ENCODE measurements at regions not wholly inside any gene's neighbourhood (a gene's known extent, or its start where the extent isn't known, plus 50 kb on each side); places are given as distances from the start of the nearest gene placed in this dataset.

DNA sequence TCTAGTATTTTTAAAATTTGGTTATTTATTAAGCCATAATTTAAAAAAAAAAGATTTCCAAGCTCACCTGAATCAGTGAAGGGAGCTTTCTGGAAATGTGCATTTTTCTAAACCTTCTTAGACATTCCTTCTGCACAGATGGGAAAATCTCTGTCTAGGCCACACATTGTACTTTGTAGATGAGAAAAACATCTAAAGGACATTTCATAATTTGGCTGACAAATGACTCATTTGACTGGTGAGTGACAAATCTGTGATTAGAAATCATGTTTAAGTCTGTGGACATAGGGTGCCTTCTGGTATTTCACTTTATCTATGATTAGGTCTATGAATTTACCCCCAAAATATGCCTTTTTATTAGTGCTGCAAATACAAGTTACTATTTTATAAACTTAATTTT is 1044.9 kb upstream of the FLRT2 start:
- TF ChIP-seq, protein P1, sequence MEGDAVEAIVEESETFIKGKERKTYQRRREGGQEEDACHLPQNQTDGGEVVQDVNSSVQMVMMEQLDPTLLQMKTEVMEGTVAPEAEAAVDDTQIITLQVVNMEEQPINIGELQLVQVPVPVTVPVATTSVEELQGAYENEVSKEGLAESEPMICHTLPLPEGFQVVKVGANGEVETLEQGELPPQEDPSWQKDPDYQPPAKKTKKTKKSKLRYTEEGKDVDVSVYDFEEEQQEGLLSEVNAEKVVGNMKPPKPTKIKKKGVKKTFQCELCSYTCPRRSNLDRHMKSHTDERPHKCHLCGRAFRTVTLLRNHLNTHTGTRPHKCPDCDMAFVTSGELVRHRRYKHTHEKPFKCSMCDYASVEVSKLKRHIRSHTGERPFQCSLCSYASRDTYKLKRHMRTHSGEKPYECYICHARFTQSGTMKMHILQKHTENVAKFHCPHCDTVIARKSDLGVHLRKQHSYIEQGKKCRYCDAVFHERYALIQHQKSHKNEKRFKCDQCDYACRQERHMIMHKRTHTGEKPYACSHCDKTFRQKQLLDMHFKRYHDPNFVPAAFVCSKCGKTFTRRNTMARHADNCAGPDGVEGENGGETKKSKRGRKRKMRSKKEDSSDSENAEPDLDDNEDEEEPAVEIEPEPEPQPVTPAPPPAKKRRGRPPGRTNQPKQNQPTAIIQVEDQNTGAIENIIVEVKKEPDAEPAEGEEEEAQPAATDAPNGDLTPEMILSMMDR (IDR thresholded peaks at IDR 0.05): no peak
- TF ChIP-seq ZFX (IDR thresholded peaks at IDR 0.05; ENCODE audit: borderline replicate concordance): no peak

Measured in 22Rv1 (cell line).